Panc1 (cell line): ENCODE measurements at regions not wholly inside any gene's neighbourhood (a gene's known extent, or its start where the extent isn't known, plus 50 kb on each side); places are given as distances from the start of the nearest gene placed in this dataset.

ENCODE experiments used
- ATAC-seq: fragments of 200-7000 bp; cut with Tn5 transposase; 2 replicates; pipeline ENCODE4 v1.9.1; 2020; ENCODE audit warnings: mild to moderate bottlenecking, moderate library complexity
- BruUV-seq: library from RNA; stranded (reverse); fragments of 400-500 nt; replicated peaks from 2 replicates; lab custom pipeline; 2021; lab: Mats Ljungman, UMichigan
- CTCF ChIA-PET: fragments of 300-600 bp; sonication (Branson Sonifier 250); formaldehyde crosslinking; loops from one replicate; lab custom pipeline; 2022; ENCODE audit warnings: antibody characterized with exemption; lab: Charles Lee
- POLR2A ChIA-PET: fragments of 300-600 bp; sonication (Branson Sonifier 250); formaldehyde crosslinking; loops from one replicate; lab custom pipeline; 2022; ENCODE audit warnings: antibody characterized with exemption; lab: Charles Lee
- DNase-seq: peaks from one replicate; pipeline ENCODE4 v3.0.0-alpha.2; 2010; ENCODE audit warnings: low read depth, low spot score
- H3K27ac ChIP-seq: 2 replicates; pipeline ENCODE4 v1.5.1; 2011; ENCODE audit warnings: mild to moderate bottlenecking, low read length, inconsistent platforms
- H3K27me3 ChIP-seq: fragments of 200-500 bp; sonication (Bioruptor generic); 2 replicates; pipeline ENCODE4 v1.6.0; 2014; ENCODE audit warnings: low read length, inconsistent platforms; ENCODE audit not compliant: control insufficient read depth, insufficient read depth
- H3K36me3 ChIP-seq: fragments of 200-500 bp; sonication (Bioruptor generic); 2 replicates; pipeline ENCODE4 v1.5.1; 2014; ENCODE audit warnings: inconsistent platforms, mild to moderate bottlenecking, low read length, moderate library complexity; ENCODE audit not compliant: control insufficient read depth, insufficient read depth
- H3K4me1 ChIP-seq: 2 replicates; pipeline ENCODE4 v1.5.1; 2011; ENCODE audit warnings: inconsistent platforms, mild to moderate bottlenecking, low read length, moderate library complexity; ENCODE audit not compliant: control insufficient read depth, insufficient read depth
- H3K4me3 ChIP-seq, 2 experiments: 2 replicates each; pipeline ENCODE4 v1.5.1; 2011 to 2012; ENCODE audit warnings: low read depth in 2 of 2, low read length in 2 of 2, mild to moderate bottlenecking in 2 of 2, inconsistent platforms in 1 of 2, moderate library complexity in 1 of 2
- H3K9me3 ChIP-seq: fragments of 200-500 bp; sonication (Bioruptor generic); 2 replicates; pipeline ENCODE4 v1.5.1; 2014; ENCODE audit warnings: low read depth, mild to moderate bottlenecking, inconsistent platforms, low read length, moderate library complexity; ENCODE audit not compliant: control insufficient read depth, insufficient read depth
- POLR2AphosphoS5 ChIP-seq: IDR thresholded peaks from 2 replicates; pipeline ENCODE4 v1.6.1; 2012; ENCODE audit warnings: mild to moderate bottlenecking, low read depth, low read length, moderate library complexity
- SIN3A ChIP-seq: IDR thresholded peaks from 2 replicates; pipeline ENCODE4 v1.6.1; 2012; ENCODE audit warnings: low read depth, mild to moderate bottlenecking, low read length, moderate library complexity, borderline replicate concordance; ENCODE audit not compliant: insufficient read depth
- TCF7L2 ChIP-seq: IDR thresholded peaks from 2 replicates; pipeline ENCODE4 v1.6.1; 2011; ENCODE audit warnings: mild to moderate bottlenecking, low read depth, low read length, inconsistent platforms
- in situ Hi-C: cut with HindIII; loops from 2 replicates; pipeline ENCODE4 v1.10.0; 2016; ENCODE audit warnings: low sequenced_read_pairs, low pct_unique_long_range_greater_than_20kb
- intact Hi-C: fragments of 100-400 bp; cut with micrococcal nuclease; formaldehyde crosslinking; loops from one replicate; pipeline ENCODE4 v1.10.0; 2022; ENCODE audit not compliant: unreplicated experiment
- TF ChIP-seq, protein P1 (sequence below): fragments of 450-650 bp; IDR thresholded peaks from 2 replicates; pipeline ENCODE4 v1.5.1; 2017; ENCODE audit warnings: mild to moderate bottlenecking
- TF ChIP-seq, protein P2 (sequence below), 2 experiments: IDR thresholded peaks; 2 replicates each; pipeline ENCODE4 v1.6.1; 2011 to 2012; ENCODE audit warnings: low read depth in 2 of 2, control low read depth in 1 of 2, low read length in 1 of 2, mild to moderate bottlenecking in 1 of 2, moderate library complexity in 1 of 2; ENCODE audit not compliant: insufficient read depth in 1 of 2

DNA sequence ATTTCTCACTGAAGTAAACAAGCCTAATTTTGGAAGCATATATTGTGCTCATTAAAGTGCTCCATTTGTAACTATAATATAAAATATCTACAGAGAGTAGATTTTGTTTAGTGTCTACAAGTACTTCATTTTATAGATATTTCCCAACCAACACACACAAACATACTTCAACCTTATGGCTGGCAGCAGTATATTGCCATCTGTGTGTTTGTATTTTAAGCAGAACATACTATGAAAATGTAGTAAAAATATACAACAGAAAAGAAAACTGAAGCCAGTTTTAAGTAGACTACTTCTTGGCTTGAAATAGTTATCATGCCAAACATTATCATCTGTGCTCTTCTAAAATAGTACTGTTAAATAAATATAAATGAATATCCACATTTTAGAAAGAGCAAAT lies 821.9 kb downstream of the DACH1 start:
- Histone ChIP-seq H3K27me3 (no peaks in the 10 kb centered on the region), H3K27ac (no peak overlapping the region), H3K36me3 (no peaks in the 10 kb centered on the region), H3K4me3 (no peak overlapping the region), H3K9me3 (no peaks in the 10 kb centered on the region), H3K4me1 (no peaks in the 10 kb centered on the region)
- in situ Hi-C loops (no loop called here), intact Hi-C loops (no loop called here)
- TF ChIP-seq, protein P1, sequence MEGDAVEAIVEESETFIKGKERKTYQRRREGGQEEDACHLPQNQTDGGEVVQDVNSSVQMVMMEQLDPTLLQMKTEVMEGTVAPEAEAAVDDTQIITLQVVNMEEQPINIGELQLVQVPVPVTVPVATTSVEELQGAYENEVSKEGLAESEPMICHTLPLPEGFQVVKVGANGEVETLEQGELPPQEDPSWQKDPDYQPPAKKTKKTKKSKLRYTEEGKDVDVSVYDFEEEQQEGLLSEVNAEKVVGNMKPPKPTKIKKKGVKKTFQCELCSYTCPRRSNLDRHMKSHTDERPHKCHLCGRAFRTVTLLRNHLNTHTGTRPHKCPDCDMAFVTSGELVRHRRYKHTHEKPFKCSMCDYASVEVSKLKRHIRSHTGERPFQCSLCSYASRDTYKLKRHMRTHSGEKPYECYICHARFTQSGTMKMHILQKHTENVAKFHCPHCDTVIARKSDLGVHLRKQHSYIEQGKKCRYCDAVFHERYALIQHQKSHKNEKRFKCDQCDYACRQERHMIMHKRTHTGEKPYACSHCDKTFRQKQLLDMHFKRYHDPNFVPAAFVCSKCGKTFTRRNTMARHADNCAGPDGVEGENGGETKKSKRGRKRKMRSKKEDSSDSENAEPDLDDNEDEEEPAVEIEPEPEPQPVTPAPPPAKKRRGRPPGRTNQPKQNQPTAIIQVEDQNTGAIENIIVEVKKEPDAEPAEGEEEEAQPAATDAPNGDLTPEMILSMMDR: no peak
- TF ChIP-seq SIN3A (no peak), POLR2AphosphoS5 (no peak), TCF7L2 (no peak)
- TF ChIP-seq, protein P2, sequence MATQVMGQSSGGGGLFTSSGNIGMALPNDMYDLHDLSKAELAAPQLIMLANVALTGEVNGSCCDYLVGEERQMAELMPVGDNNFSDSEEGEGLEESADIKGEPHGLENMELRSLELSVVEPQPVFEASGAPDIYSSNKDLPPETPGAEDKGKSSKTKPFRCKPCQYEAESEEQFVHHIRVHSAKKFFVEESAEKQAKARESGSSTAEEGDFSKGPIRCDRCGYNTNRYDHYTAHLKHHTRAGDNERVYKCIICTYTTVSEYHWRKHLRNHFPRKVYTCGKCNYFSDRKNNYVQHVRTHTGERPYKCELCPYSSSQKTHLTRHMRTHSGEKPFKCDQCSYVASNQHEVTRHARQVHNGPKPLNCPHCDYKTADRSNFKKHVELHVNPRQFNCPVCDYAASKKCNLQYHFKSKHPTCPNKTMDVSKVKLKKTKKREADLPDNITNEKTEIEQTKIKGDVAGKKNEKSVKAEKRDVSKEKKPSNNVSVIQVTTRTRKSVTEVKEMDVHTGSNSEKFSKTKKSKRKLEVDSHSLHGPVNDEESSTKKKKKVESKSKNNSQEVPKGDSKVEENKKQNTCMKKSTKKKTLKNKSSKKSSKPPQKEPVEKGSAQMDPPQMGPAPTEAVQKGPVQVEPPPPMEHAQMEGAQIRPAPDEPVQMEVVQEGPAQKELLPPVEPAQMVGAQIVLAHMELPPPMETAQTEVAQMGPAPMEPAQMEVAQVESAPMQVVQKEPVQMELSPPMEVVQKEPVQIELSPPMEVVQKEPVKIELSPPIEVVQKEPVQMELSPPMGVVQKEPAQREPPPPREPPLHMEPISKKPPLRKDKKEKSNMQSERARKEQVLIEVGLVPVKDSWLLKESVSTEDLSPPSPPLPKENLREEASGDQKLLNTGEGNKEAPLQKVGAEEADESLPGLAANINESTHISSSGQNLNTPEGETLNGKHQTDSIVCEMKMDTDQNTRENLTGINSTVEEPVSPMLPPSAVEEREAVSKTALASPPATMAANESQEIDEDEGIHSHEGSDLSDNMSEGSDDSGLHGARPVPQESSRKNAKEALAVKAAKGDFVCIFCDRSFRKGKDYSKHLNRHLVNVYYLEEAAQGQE (IDR thresholded peaks at IDR 0.05; ENCODE audit: insufficient read depth in 1 of 2, low read depth in 2 of 2, low read length in 1 of 2): no peak
- no TSS peak for BruUV-seq
- POLR2A ChIA-PET: no interaction called here
- ATAC-seq (no peak), DNase-seq (no peak)
- CTCF ChIA-PET: no interaction called here

DNA sequence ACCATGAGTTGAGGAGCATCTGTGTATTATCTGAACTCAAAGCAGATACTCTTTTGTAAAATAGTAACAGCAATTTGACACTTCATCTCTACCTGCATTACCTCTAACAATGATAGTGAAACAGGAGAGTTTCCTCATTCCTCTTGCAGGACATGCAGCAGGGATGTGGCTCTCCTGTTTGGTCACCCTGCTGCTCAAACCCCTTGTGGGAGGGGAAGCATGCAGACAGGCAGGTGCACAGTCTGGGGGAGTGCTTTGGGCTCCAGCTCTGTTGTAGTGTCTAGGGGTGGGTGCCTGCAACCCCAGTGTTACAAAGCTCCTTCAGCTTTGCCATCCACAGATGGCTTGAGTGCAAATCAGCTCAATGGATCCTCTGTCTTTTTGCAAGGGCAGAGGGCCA lies 827.6 kb downstream of the DACH1 start:
- Histone ChIP-seq H3K27me3 (no peaks in the 10 kb centered on the region), H3K9me3 (no peaks in the 10 kb centered on the region), H3K27ac (no peak overlapping the region), H3K36me3 (no peaks in the 10 kb centered on the region), H3K4me1 (no peaks in the 10 kb centered on the region), H3K4me3 (no peak overlapping the region)
- DNase-seq (no peak), ATAC-seq (no peak)
- intact Hi-C loops: no loop called here
- TF ChIP-seq POLR2AphosphoS5 (no peak), SIN3A (no peak), TCF7L2 (no peak)
- TF ChIP-seq, protein P2 (IDR thresholded peaks at IDR 0.05; ENCODE audit: insufficient read depth in 1 of 2, low read depth in 2 of 2, low read length in 1 of 2): no peak
- TF ChIP-seq, protein P1: no peak
- no TSS peak for BruUV-seq
- ChIA-PET CTCF (no interaction called here), POLR2A (no interaction called here)
- in situ Hi-C loops: no loop called here
